ENCODE measurements at regions not wholly inside any gene's neighbourhood (a gene's known extent, or its start where the extent isn't known, plus 50 kb on each side); places are given as distances from the start of the nearest gene placed in this dataset.

GRCh38 chr4:135941671-135942070 lies 1590.6 kb downstream of the PCDH18 start:
- no peak overlapping the region for H3K4me3 ChIP-seq (ENCODE audit: low read length)
- TF ChIP-seq CTCF (conservative IDR thresholded peaks at IDR 0.05; ENCODE audit: low read depth, low read length): no peak
- TF ChIP-seq EZH2 (IDR thresholded peaks at IDR 0.05; ENCODE audit: low read length, unreplicated experiment): no peak
- no peak for TF ChIP-seq EZH2phosphoT487 (IDR thresholded peaks at IDR 0.05; ENCODE audit: borderline replicate concordance, low read length)
- POLR2A ChIA-PET (ENCODE audit: unreplicated experiment): no interaction called here
- no peaks in the 10 kb centered on the region for H3K79me2 ChIP-seq (ENCODE audit: low read length)
- intact Hi-C loops (cut with micrococcal nuclease): no loop called here
- no peaks in the 10 kb centered on the region for H3K9me3 ChIP-seq (ENCODE audit: low read length)
- no peaks in the 10 kb centered on the region for H4K20me1 ChIP-seq (ENCODE audit: low read length)
- no peaks in the 10 kb centered on the region for H3K4me1 ChIP-seq (ENCODE audit: insufficient read depth, low read length)
- no TSS peak for BruUV-seq (replicated peaks)
- ATAC-seq (no peak), DNase-seq (no peak)
- H3K9me2 ChIP-seq (replicated peaks; ENCODE audit: low read length): no peaks in the 10 kb centered on the region
- H3K9ac ChIP-seq (ENCODE audit: low read length): no peak overlapping the region
- no peaks in the 10 kb centered on the region for H3F3A ChIP-seq (ENCODE audit: low read length, unreplicated experiment)
- no peaks in the 10 kb centered on the region for H3K36me3 ChIP-seq (ENCODE audit: low read depth, low read length)
- CTCF ChIA-PET: no interaction called here
- no peak overlapping the region for H3K4me2 ChIP-seq (ENCODE audit: low read length)
- no peak overlapping the region for H2AFZ ChIP-seq (ENCODE audit: low read length)
- H3K27me3 ChIP-seq (ENCODE audit: low read length): no peaks in the 10 kb centered on the region
- H3K27ac ChIP-seq (ENCODE audit: low read length): no peak overlapping the region

- no peak for TF ChIP-seq EZH2 (IDR thresholded peaks at IDR 0.05; ENCODE audit: low read length, unreplicated experiment)
- no peak for TF ChIP-seq EZH2phosphoT487 (IDR thresholded peaks at IDR 0.05; ENCODE audit: borderline replicate concordance, low read length)
- TF ChIP-seq CTCF (conservative IDR thresholded peaks at IDR 0.05; ENCODE audit: low read depth, low read length): no peak
- ATAC-seq (no peak), DNase-seq (no peak)
- BruUV-seq (replicated peaks): no TSS peak
- Histone ChIP-seq H3F3A (ENCODE audit: low read length, unreplicated experiment) (no peaks in the 10 kb centered on the region), H3K9me2 (replicated peaks; ENCODE audit: low read length) (no peaks in the 10 kb centered on the region), H2AFZ (ENCODE audit: low read length) (no peak overlapping the region), H3K9ac (ENCODE audit: low read length) (no peak overlapping the region), H3K4me2 (ENCODE audit: low read length) (no peak overlapping the region), H3K79me2 (ENCODE audit: low read length) (no peaks in the 10 kb centered on the region), H3K9me3 (ENCODE audit: low read length) (no peaks in the 10 kb centered on the region), H3K27me3 (ENCODE audit: low read length) (no peaks in the 10 kb centered on the region), H3K27ac (ENCODE audit: low read length) (no peak overlapping the region), H3K4me1 (ENCODE audit: insufficient read depth, low read length) (no peaks in the 10 kb centered on the region), H3K36me3 (ENCODE audit: low read depth, low read length) (no peaks in the 10 kb centered on the region), H4K20me1 (ENCODE audit: low read length) (no peaks in the 10 kb centered on the region), H3K4me3 (ENCODE audit: low read length) (no peak overlapping the region)
- CTCF ChIA-PET: no interaction called here
- POLR2A ChIA-PET (ENCODE audit: unreplicated experiment): no interaction called here
- intact Hi-C loops (cut with micrococcal nuclease): no loop called here
Observed at GRCh38 chr4:135934026-135934425, 1598.3 kb downstream of the PCDH18 start.

GRCh38 chr4:135927651-135928050 lies 1604.6 kb downstream of the PCDH18 start:
- H3K27ac ChIP-seq (ENCODE audit: low read length): peak overlapping the region; percentile 44
- BruUV-seq (replicated peaks): no TSS peak
- ChIA-PET CTCF (no interaction called here), POLR2A (ENCODE audit: unreplicated experiment) (no interaction called here)
- H3F3A ChIP-seq (ENCODE audit: low read length, unreplicated experiment): no peaks in the 10 kb centered on the region
- no peaks in the 10 kb centered on the region for H4K20me1 ChIP-seq (ENCODE audit: low read length)
- H3K9me3 ChIP-seq (ENCODE audit: low read length): no peaks in the 10 kb centered on the region
- H3K4me3 ChIP-seq (ENCODE audit: low read length): no peak overlapping the region
- DNase-seq: peak; percentile 26
- no peak overlapping the region for H3K9ac ChIP-seq (ENCODE audit: low read length)
- H3K27me3 ChIP-seq (ENCODE audit: low read length): no peaks in the 10 kb centered on the region
- H3K36me3 ChIP-seq (ENCODE audit: low read depth, low read length): no peaks in the 10 kb centered on the region
- 0 out of 2 replicates have a peak, but pooled peaks cover 9% of the 10 kb centered on the region for H3K4me1 ChIP-seq (ENCODE audit: insufficient read depth, low read length)
- H2AFZ ChIP-seq (ENCODE audit: low read length): no peak overlapping the region
- H3K79me2 ChIP-seq (ENCODE audit: low read length): no peaks in the 10 kb centered on the region
- H3K9me2 ChIP-seq (replicated peaks; ENCODE audit: low read length): no peaks in the 10 kb centered on the region
- no peak overlapping the region; the same call in 1 of the 2 replicates for H3K4me2 ChIP-seq (ENCODE audit: low read length)
- intact Hi-C loops (cut with micrococcal nuclease): loop anchor here (1.0 kb wide), 1 partner anchor 203 kb away; no protein-coding TSS in a partner anchor
- peak; percentile 77 for ATAC-seq
- TF ChIP-seq EZH2phosphoT487 (IDR thresholded peaks at IDR 0.05; ENCODE audit: borderline replicate concordance, low read length) (no peak), EZH2 (IDR thresholded peaks at IDR 0.05; ENCODE audit: low read length, unreplicated experiment) (no peak), CTCF (conservative IDR thresholded peaks at IDR 0.05; ENCODE audit: low read depth, low read length) (no peak)
